DOHH2 (cell line): ENCODE measurements at regions not wholly inside any gene's neighbourhood (a gene's known extent, or its start where the extent isn't known, plus 50 kb on each side); places are given as distances from the start of the nearest gene placed in this dataset.

ENCODE experiments used
- H3F3A ChIP-seq: fragments of 200-600 bp; sonication (generic), shearing (Covaris generic); 2 replicates; pipeline ENCODE4 v1.6.0; 2016; ENCODE audit warnings: antibody characterized with exemption, mild to moderate bottlenecking; ENCODE audit not compliant: control insufficient read depth, insufficient read depth
- H3K27ac ChIP-seq: fragments of 200-600 bp; sonication (generic); 2 replicates; pipeline ENCODE4 v1.5.1; 2014; ENCODE audit warnings: low read depth, mild to moderate bottlenecking, low read length, moderate library complexity
- H3K27me3 ChIP-seq: fragments of 200-600 bp; sonication (generic); 2 replicates; pipeline ENCODE4 v1.6.1; 2014; ENCODE audit warnings: mild to moderate bottlenecking, low read length, mixed read lengths; ENCODE audit not compliant: control insufficient read depth
- H3K36me3 ChIP-seq: fragments of 200-600 bp; sonication (generic); 2 replicates; pipeline ENCODE4 v1.6.1; 2014; ENCODE audit warnings: mild to moderate bottlenecking, low read length, moderate library complexity, mixed read lengths; ENCODE audit not compliant: control insufficient read depth
- H3K4me1 ChIP-seq: fragments of 200-600 bp; sonication (generic); 2 replicates; pipeline ENCODE4 v1.6.1; 2014; ENCODE audit warnings: mild to moderate bottlenecking, low read length, mixed read lengths; ENCODE audit not compliant: control insufficient read depth
- H3K4me2 ChIP-seq: fragments of 200-600 bp; sonication (generic); 2 replicates; pipeline ENCODE4 v1.6.0; 2014; ENCODE audit warnings: mild to moderate bottlenecking, low read length, moderate library complexity
- H3K4me3 ChIP-seq: fragments of 200-600 bp; sonication (generic); 2 replicates; pipeline ENCODE4 v1.5.1; 2014; ENCODE audit warnings: mild to moderate bottlenecking, low read length, mixed read lengths
- H3K79me2 ChIP-seq: fragments of 200-600 bp; sonication (generic); 2 replicates; pipeline ENCODE4 v1.6.1; 2014; ENCODE audit warnings: mild to moderate bottlenecking, low read length, mixed read lengths; ENCODE audit not compliant: control insufficient read depth
- H3K9me2 ChIP-seq: fragments of 200-600 bp; sonication (generic); replicated peaks from 2 replicates; pipeline ENCODE4 v1.6.1; 2014; ENCODE audit warnings: mild to moderate bottlenecking, low read length, mixed read lengths; ENCODE audit not compliant: control insufficient read depth
- H3K9me3 ChIP-seq: fragments of 200-600 bp; sonication (generic); 2 replicates; pipeline ENCODE4 v1.6.1; 2014; ENCODE audit warnings: antibody characterized with exemption, low read length, mixed read lengths; ENCODE audit not compliant: control insufficient read depth, insufficient read depth
- H4K20me1 ChIP-seq: fragments of 200-600 bp; sonication (generic); 2 replicates; pipeline ENCODE4 v1.6.0; 2014; ENCODE audit warnings: low read depth, mild to moderate bottlenecking, antibody characterized with exemption, low read length, moderate library complexity; ENCODE audit not compliant: control insufficient read depth, insufficient read depth
- CTCF ChIP-seq: fragments of 200-600 bp; sonication (generic); IDR thresholded peaks from one replicate; pipeline ENCODE4 v1.5.1; 2014; ENCODE audit warnings: antibody characterized with exemption, mild to moderate bottlenecking, low read depth, low read length; ENCODE audit not compliant: poor library complexity, severe bottlenecking
- EZH2phosphoT487 ChIP-seq: fragments of 200-600 bp; sonication (generic); IDR thresholded peaks from 2 replicates; pipeline ENCODE4 v1.6.1; 2017; ENCODE audit warnings: borderline replicate concordance, mild to moderate bottlenecking, antibody characterized with exemption, low read length, moderate library complexity, mixed read lengths

- no peak overlapping the region for H3K4me2 ChIP-seq
- no peak overlapping the region for H3K27ac ChIP-seq
- H3K4me1 ChIP-seq = peaks cover 19% of the 10 kb centered on the region
- H3K9me3 ChIP-seq = no peaks in the 10 kb centered on the region; the same call in 1 of the 2 replicates
- H3K4me3 ChIP-seq = no peak overlapping the region
- H3K79me2 ChIP-seq = no peaks in the 10 kb centered on the region
- no peaks in the 10 kb centered on the region for H3K9me2 ChIP-seq
- TF ChIP-seq CTCF (no peak), EZH2phosphoT487 (no peak)
- H3K27me3 ChIP-seq = no peaks in the 10 kb centered on the region
- no peaks in the 10 kb centered on the region for H3F3A ChIP-seq
- H4K20me1 ChIP-seq = no peaks in the 10 kb centered on the region
- H3K36me3 ChIP-seq = no peaks in the 10 kb centered on the region
These were observed 145.8 kb downstream of the KCNRG start for GRCh38 chr13:50161052-50161451.

GRCh38 chr13:50162001-50162400 lies 146.8 kb downstream of the KCNRG start:
- no peaks in the 10 kb centered on the region for H4K20me1 ChIP-seq
- TF ChIP-seq CTCF (no peak), EZH2phosphoT487 (no peak)
- H3F3A ChIP-seq = no peaks in the 10 kb centered on the region
- H3K9me2 ChIP-seq = no peaks in the 10 kb centered on the region
- no peak overlapping the region for H3K4me2 ChIP-seq
- H3K4me1 ChIP-seq = peaks cover 19% of the 10 kb centered on the region
- H3K79me2 ChIP-seq = no peaks in the 10 kb centered on the region
- no peak overlapping the region for H3K4me3 ChIP-seq
- no peaks in the 10 kb centered on the region; the same call in 1 of the 2 replicates for H3K9me3 ChIP-seq
- H3K27me3 ChIP-seq = no peaks in the 10 kb centered on the region
- no peaks in the 10 kb centered on the region for H3K36me3 ChIP-seq
- H3K27ac ChIP-seq = no peak overlapping the region

- peaks cover 22% of the 10 kb centered on the region for H3K4me1 ChIP-seq
These were observed 147.3 kb downstream of the KCNRG start for GRCh38 chr13:50162567-50162966.

More at GRCh38 chr13:50162567-50162966, 147.3 kb downstream of the KCNRG start:
- Histone ChIP-seq H3K27ac (no peak overlapping the region), H3K79me2 (no peaks in the 10 kb centered on the region), H4K20me1 (no peaks in the 10 kb centered on the region), H3K9me2 (no peaks in the 10 kb centered on the region), H3K9me3 (no peaks in the 10 kb centered on the region; the same call in 1 of the 2 replicates), H3K4me3 (no peak overlapping the region), H3F3A (no peaks in the 10 kb centered on the region), H3K4me2 (no peak overlapping the region), H3K27me3 (no peaks in the 10 kb centered on the region), H3K36me3 (no peaks in the 10 kb centered on the region)
- TF ChIP-seq CTCF (no peak), EZH2phosphoT487 (no peak)
